ENCODE measurements at regions not wholly inside any gene's neighbourhood (a gene's known extent, or its start where the extent isn't known, plus 50 kb on each side); places are given as distances from the start of the nearest gene placed in this dataset.
A peak's percentile ranks its signal among the peaks of the same experiment; 100 is the strongest.
"Not testable (repeated sequence)": the region's sequence is repeated elsewhere in the genome, so short reads cannot be mapped to it uniquely, and the experiment has no call there.

DNA sequence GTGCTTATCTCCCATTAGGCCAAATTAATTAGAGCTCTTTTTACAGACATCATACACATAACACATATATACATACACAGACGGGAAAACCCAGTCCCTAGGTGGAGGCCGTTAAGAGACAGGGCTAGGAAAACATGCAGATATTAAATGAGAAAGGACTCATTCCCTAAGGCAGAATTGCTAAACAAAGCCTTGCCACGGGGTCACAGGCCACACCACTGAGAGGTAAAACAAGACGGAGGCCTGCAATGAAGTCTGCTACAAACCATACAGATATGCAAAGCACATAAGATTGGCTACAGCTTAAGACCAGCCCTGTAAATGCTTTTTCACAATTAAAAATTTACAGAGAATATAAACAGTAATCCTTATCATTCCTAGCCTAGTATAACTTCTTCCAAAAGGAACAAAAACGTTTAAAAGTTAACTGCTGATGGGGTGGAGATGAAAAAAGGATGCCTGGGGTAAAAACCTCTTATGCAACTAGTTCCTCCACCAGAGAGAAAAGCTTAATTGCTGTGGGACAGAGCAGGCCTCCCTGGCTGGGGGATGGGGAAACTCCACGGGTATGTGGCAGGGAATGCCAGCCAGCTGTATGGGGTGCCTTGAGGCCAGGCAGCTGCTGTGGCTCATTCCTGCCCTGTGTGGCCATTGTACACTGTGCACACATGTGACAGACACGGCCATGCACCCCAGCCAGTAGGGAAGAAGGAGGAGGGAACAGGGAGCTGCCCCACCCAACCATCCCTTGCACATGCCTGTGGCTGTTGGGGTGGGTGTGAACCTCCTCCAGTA lies 481.4 kb upstream of the LMCD1 start:
- no peak for DNase-seq

DNA sequence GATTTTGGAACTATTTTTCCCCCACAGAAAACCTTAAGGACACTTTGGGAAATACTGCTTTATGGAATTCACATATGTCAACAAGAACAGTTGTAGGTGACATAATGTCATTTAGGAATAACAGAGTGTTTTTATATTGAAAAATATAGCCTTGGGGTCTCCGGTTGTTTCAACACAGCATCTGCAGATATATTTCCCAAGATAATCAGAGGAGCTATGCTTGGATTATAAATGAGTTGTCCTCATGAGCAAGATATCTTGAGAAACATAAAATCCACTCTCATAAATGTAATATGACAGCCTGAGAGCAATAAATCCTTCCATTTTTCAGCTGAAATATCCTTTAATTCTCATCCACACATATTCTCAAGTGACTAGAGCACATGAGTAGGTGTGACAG lies 473.7 kb upstream of the LMCD1 start:
- no peak for DNase-seq

DNA sequence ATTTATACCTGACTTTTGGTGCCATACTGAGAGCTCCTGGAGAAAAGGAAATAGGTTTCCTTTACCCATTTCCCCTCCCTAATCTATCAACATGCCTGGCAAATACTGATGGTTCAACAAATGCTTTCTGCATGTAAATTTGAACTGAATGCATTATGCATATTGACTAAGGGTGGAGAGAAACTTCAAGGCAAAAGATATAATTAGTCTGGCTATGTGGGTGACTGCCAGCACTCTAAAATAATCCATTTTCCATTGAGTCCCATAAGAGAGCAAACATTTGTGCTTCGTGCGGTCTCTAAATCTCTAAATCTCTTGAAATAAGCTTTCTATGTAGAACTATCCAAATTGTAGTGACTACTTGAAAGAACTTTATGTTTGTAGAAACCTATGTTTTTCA lies 451.3 kb upstream of the LMCD1 start:
- no peak for DNase-seq

DNA sequence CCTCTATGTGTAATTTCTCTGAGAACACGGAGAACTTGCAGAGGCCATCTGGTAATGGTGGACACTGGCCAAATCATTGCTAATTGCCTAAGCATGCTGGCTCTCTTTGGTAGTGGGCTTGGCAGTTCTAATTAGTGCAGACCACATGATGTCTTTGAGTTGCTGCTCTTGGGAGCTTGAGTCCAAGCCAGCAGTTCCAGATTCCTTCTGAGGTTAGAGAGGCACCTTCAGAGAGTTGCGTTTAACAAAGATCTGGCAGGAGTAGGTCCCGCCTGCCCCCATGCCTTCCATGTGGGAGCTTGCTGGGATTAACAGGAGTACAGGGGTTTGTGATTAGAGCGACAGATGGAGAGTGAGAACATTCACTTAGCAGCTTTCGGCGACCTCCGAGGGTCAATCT lies 449.0 kb upstream of the LMCD1 start:
- no peak for DNase-seq

DNA sequence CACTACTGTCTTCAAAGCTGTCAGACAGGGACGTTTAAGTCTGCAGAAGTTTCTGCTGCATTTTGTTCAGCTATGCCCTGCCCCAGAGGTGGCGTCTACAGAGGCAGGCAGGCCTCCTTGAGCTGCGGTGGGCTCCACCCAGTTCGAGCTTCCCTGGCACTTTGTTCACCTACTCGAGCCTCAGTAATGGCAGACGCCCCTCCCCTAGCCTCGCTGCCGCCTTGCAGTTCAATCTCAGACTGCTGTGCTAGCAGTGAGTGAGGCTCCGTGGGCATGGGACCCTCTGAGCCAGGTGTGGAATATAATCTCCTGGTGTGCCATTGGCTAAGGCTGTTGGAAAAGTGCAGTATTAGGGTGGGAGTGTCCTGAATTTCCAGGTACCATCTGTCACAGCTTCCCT lies 433.5 kb upstream of the LMCD1 start:
- DNase-seq, result not testable (repeated sequence)

DNA sequence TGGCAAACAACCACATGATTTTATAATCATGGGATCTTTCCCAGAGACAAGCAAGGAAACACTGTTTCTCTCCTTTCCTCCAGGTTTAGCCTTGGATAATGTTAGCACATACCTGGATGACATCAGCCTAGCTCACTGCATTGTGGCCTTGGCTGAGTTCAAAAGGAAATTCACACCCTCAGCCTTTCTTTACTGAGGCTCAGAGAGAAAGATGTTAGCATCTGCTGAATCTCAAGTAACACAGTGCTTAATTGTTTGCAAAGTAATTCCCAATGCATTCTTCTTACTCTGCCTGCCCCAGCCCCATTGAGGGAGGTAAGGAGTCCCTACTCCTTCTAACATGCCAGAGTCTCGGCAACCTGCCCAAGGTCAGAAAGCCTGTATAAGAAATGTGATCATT lies 432.2 kb upstream of the LMCD1 start:
- DNase-seq, result no peak

DNA sequence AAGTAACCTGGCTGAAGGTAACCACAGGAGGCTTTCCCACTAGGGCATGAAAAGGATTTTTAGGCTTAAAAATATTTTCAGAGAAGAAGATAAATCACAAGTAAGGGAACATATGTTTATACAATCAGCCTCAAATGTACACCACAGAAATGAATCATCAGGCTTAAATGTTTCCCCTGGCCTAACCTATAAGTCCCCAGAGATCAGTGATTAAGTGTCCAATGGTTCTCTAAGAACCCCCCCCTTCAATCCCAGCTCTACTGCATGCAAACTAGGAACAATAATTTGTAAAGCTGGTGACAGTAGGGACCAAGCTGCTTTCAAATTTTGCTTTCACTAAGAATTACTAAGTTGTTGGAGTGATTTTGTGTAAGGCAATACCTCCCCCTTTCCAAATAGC lies 431.6 kb upstream of the LMCD1 start:
- no peak for DNase-seq

DNA sequence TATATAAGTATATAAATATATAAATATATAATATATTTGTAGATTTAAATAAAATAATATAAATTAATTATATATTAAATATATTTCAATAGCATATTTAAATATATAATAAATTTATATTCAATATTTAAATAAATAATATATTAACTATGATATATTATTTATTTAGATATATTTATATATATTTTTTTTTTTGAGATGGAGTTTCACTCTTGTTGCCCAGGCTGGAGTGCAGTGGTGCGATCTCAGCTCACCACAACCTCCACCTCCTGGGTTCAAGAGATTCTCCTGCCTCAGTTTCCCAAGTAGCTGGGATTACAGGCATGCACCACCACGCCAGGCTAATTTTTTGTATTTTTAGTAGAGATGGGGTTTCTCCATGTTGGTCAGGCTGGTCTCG lies 426.9 kb upstream of the LMCD1 start:
- DNase-seq, result not testable (repeated sequence)

DNA sequence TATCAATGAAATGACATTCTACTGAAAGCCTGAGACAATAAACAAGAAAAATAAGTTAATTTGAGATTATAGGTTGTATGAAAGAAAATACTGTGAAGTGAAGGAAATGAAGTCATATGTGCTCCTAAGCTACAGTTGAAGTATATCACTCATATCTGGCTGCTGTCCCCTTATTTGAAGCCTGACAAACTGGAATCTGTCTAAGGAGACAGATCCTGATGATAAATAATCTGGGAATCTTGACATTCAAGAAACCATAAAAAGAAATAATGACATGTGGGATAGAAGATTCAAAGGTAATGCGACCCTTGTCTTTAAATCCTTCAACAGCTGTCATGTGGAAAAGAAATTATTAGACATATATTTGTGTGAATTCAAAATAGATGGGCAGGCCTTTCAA lies 424.5 kb upstream of the LMCD1 start:
- DNase-seq, result no peak

DNA sequence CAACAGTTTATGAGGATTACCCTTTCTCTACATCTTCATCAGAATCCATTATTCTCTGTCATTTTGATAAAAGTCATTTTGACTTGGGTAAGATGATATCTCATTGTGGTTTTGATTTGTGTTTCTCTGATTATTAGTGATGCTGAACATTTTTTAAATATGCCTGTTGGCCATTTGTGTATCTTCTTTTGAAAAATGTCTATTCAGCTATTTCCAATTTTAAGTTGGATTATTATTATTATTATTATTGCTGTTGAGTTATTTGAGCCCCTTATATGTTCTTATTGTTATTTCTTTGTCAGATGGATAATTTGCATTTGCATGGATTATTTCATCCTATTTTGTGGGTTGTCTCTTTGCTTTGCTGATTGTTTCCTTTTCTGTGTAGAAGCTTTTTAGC lies 421.2 kb upstream of the LMCD1 start:
- DNase-seq, result no peak

DNA sequence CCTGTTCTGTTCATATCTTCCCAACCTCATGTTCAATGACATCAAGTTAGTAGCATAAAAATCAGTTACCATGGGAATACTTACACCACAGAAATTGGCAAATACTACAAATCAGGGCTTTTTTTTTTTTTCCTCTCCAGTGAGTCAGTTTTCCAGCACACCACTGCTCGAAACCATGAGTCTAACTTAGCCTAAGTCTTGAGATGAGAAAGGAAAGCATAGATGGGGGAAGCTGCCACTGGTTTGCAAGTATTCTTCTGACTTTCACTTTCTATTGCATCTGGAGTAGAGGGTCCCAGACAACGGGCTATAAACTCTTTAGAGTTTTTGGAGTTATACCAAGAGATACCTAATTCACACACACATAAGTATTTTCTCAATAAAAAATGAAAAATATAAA lies 416.1 kb upstream of the LMCD1 start:
- no peak for DNase-seq

DNA sequence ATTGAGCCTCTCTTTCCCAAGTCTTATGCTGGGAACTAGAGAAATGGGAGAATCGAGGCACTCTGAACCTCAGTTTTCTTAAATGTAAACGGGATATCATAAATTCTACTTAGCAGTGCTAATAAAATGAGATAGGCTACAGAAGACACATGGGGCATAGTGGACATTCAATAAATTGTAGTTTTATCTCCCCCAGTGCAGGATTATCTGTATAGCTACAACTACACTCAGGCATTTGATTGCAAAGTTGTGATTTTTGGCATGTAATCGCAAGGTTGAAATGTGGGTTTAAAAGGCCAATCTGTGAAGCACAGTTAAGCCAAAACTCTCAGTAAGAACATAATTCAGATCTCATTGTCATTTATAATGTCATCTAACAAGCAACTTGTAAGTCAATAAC lies 413.7 kb upstream of the LMCD1 start:
- DNase-seq, result no peak

DNA sequence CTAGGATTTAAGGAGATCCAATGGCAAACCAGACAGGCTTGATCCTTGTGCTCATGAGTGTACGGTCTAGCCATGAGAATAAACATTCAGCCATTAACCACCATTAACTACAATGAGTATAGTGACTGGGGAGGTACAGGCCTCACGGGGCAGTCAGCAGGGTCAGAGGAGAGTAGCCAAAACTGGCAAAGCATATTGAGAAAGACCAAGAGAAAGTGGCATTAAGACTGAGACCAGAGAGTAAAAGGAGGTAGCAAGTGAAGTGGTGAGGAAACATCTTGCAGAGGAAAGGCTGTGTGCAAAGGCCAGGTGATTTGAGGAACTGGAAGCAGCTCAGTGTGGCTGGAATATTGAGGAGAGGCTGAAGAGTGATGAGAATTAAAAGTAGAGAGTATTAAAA lies 407.2 kb upstream of the LMCD1 start:
- peak; percentile 24 for DNase-seq

DNA sequence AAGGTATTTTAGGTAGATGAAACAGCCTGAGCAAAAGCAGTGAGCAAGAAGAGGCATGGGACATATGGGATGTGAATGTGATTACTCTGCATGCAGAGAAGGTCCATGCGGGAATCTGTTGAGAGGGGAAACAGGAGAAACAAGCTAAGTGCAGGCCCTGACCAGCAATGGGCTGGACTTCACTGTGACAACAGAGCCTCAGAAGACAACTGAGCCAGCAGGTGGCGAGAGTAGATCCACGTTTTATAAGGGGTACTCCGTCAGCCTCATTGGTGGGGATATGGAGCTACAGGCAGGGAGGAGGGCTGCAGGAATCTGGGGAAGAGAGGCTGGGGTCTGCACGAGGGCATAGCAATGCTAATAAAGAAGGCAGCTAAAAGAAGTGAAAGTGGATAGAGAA lies 405.9 kb upstream of the LMCD1 start:
- DNase-seq, result no peak

DNA sequence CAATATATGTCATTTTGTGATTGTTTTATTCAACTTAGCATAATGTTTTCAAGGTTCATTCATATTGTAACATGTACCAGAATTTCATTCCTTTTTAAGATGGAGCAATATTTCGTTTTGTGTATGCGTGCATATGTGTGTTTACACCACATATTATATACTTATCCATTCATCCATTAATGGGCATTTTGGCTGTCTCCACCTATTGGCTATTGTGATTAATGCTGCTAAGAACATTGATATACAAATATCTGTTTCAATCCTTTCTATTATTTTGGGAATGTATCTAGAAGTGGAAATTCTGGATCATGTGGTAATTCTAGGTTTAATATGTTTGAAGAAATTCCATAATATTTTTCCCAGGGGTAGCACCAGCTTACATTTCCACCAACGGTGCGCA lies 403.9 kb upstream of the LMCD1 start:
- DNase-seq, result no peak

DNA sequence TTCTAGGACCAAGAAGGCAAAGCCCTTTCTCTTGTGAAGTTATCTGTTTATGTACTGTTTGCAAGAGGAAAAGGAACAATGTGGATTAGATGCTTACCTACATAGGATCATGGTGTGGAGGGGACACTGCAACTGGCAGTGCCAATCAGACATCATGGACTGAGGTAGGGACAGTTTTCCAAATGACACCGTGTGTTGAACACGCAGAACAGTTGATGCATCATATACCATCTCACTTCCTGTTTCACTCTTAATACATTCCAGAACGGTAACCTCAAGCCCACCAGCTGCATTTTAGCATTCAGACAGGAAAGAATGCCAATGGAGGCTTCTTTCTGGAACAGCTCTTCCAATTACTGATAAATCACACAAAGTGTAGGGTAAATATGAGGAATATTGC lies 397.7 kb upstream of the LMCD1 start:
- DNase-seq, result no peak

DNA sequence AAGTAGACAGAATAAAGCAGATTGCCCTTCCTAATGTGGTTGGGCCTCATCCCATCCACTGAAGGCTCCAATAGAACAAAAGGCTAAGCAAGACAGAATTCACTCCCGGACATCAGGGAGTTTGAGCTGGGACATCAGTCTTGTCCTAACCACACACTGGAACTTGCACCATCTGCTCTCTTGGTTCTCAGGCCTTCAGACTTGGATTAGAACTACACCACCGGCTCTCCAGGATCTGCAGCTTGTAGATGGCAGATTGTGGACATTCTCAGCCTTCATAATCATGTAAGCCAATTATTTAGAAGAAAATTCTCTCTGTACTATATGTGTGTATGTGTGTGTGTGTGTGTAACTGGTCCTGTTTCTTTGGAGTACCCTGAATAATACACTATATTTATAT lies 394.7 kb upstream of the LMCD1 start:
- DNase-seq, result no peak

DNA sequence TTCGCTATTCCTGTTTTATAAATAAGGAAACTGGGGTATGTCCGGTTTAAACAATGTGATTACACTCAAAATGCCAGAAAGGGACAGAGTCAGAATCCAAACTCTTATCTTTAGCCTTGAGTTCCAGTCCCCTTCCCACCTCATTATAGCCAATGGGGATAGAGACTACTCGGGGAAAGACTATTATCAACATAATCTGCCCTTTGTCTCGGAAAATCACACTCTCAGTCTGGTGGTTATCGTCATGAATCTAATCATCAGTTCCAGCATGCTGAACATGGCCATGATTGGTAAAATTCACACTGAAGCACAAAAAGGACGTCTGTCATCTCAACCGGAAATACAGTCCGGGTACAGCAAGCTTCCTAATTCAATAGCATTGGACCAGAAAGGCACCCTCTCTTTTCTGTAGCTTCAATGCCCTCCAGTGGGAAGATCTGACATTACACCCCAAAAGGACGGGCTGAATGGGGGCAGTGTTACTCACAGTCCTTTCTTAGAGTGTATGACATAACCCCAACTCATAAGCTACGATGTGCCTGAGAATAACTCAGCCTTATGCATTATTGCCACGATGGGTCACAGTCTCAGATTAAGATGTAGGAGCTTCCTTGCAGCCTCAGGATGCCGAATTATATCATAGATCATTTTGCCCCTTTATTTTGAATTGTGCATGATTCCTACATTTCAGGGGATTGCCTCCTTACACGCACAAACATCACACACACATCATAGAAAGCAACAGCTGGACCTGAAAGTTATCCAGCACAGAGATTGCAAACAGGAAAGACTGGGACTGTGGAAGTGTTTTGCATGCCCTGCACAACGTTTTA lies 390.4 kb upstream of the LMCD1 start:
- peak; percentile 78 for DNase-seq

DNA sequence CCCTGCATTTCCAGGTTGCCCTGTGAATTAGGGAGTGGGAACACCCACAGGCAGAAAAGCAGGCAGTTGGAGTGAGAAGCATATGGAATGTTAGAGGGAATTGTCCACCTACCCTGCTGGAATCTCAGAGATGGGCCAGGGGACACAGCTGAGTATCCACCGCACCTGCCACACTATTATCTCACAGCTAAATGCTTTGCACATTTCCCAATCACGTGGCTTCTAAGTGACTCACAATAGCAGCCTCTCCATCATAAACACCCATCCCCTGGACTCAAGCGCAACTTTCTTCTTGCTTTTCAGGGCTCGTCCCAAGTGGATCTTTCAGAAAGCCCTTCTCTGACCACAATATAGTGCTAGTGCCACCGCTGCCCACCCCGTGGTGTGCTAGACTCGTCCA lies 389.0 kb upstream of the LMCD1 start:
- DNase-seq, result no peak

DNA sequence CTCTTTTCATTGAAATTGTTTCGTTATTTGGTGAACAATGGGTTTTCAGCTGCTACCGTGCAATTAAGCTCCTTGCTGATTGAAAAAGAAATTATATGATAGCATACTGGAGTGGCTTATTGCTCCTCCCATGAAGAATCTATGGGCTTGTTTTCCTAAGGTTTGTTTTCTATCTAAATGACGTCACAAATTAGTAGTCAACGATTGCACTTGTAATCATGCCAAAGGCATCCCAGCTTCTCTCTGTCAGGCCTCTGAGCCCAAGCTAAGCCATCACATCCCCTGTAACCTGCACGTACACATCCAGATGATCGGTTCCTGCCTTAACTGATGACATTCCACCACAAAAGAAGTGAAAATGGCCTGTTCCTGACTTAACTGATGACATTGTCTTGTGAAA lies 388.0 kb upstream of the LMCD1 start:
- DNase-seq, result no peak

DNA sequence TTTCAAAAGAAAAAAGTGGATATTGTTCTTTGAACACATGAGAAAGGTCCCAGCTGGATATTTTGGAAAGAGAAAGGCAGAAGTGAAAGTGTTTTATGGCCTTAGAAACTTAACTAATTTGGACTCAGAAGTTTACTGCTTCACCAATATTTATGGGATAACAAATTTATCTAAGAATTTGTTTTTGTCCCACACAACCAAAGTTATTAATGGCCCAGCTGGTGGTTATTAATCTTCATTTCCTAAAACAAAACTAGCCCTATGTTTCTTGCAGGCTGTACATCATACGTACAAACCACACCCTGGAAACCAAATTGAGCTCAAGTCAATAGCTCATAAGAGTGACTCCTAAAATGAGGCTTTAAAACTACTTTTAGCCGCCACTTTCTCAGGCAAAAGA lies 372.9 kb upstream of the LMCD1 start:
- no peak for DNase-seq

DNA sequence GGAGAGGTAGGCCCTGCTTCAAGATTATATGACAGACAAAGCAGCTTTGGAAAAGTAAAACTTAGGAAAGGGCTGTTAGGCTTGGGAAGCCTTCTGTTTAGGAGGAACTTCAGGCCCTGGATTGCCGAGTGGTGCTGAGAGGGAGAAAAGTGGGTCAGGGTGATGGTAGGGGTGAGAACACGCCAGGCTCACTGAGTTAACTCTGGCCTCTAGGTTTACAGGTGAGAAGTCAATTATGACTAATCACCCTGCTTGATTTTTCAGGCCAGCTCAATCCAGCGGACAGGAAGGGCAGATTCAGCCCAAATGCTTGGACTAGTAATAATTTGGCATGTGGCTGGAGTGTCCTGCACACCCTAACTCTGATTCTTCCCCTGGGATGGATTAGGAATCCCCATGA lies 365.1 kb upstream of the LMCD1 start:
- no peak for DNase-seq

DNA sequence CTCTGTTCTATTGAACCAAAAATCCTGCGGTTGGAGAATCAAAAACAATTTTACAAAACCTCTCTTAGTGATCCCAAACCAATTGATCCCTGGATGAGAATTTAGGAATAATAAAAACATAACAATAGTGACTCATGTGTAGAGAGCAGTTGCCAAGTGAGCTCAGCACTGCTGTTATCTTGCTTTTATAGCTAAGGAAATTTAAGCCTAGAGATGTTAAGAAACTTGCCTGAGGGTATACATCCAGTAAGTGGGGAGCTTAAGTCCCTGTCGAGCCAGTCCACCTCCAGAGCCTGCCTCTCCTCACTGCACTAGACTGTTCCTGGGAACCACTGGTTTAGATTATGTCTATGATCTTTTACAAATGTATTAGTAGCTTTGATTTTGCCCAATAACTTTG lies 358.4 kb upstream of the LMCD1 start:
- no peak for DNase-seq

DNA sequence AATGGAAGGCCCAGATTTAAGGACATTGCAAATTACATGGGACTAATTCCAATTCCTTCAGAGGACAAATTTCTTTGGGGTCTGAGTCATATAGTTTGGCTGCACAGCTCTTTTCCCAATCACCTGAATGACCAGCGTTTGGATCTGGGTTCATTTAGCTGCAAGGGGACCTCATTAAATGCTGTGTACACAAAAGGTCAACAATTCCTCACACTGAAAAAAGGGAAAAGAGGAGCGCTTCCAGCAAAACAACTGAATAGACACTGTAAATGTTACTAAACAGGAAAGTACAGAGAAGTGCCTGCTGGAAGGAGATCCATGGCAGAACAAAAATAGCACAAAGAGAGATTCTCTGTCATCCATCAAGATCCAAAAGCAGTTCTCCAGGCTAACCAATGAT lies 356.0 kb upstream of the LMCD1 start:
- no peak for DNase-seq

DNA sequence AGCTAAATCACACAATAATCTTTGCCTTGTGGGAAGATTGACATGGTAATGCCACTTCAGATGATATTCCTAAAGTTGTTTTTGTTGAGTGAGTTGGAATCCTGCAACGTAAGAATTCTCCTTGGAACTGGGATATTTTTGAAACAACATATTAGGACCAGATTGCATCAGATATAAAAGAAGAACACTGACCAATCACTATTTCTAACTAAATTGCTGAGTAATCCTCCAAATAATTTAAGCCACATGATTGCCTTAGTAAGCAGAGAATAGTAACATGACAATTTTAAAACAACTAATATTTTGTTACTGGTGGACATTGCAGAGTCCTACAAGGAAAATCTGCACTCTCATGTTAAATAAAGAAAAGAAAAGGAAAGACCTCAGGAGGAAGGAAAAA lies 353.9 kb upstream of the LMCD1 start:
- no peak for DNase-seq

Data from suppressor macrophage treated with lipopolysaccharide for 4 hours (primary cell).